HG02943 (cell line): ENCODE measurements at regions not wholly inside any gene's neighbourhood (a gene's known extent, or its start where the extent isn't known, plus 50 kb on each side); places are given as distances from the start of the nearest gene placed in this dataset.

Source experiments
- ATAC-seq: cut with Tn5 transposase; IDR thresholded peaks from one replicate; pipeline ENCODE4 v1.9.1; 2021; ENCODE audit warnings: mild to moderate bottlenecking, low read depth, moderate library complexity; ENCODE audit not compliant: unreplicated experiment

- no peak for ATAC-seq
Measured at GRCh38 chr2:176466918-176467452, 197.7 kb downstream of the MTX2 start.

- ATAC-seq: no peak
Measured at GRCh38 chr2:176467595-176467994, 198.4 kb downstream of the MTX2 start.

- ATAC-seq: no peak
Measured at GRCh38 chr2:176468457-176469113, 199.3 kb downstream of the MTX2 start.

GRCh38 chr2:176470713-176471112 lies 201.5 kb downstream of the MTX2 start:
- no peak for ATAC-seq

GRCh38 chr2:176471949-176472348 lies 202.7 kb downstream of the MTX2 start:
- no peak for ATAC-seq

GRCh38 chr2:176473177-176473576 lies 203.9 kb downstream of the MTX2 start:
- no peak for ATAC-seq

GRCh38 chr2:176473851-176474250 lies 204.6 kb downstream of the MTX2 start:
- ATAC-seq: no peak

GRCh38 chr2:176477336-176477735 lies 208.1 kb downstream of the MTX2 start:
- ATAC-seq: no peak

GRCh38 chr2:176479961-176480360 lies 210.7 kb downstream of the MTX2 start:
- ATAC-seq: no peak

- ATAC-seq: no peak
Measured at GRCh38 chr2:176482107-176482506, 212.9 kb downstream of the MTX2 start.

- no peak for ATAC-seq
Measured at GRCh38 chr2:176483476-176483875, 214.2 kb downstream of the MTX2 start.

- ATAC-seq: no peak
Measured at GRCh38 chr2:176483901-176484568, 214.8 kb downstream of the MTX2 start.

GRCh38 chr2:176484838-176485237 lies 215.6 kb downstream of the MTX2 start:
- no peak for ATAC-seq

GRCh38 chr2:176488431-176488830 lies 219.2 kb downstream of the MTX2 start:
- no peak for ATAC-seq

- ATAC-seq: no peak
Measured at GRCh38 chr2:176490061-176490861, 221.0 kb downstream of the MTX2 start.

- peak; percentile 78 for ATAC-seq
Measured at GRCh38 chr2:176491172-176491904, 222.1 kb downstream of the MTX2 start.

GRCh38 chr2:176492583-176492982 lies 223.3 kb downstream of the MTX2 start:
- ATAC-seq: no peak

- ATAC-seq: no peak
Measured at GRCh38 chr2:176493226-176493825, 224.1 kb downstream of the MTX2 start.

GRCh38 chr2:176493909-176494308 lies 224.7 kb downstream of the MTX2 start:
- no peak for ATAC-seq

- no peak for ATAC-seq
Measured at GRCh38 chr2:176494949-176495353, 225.7 kb downstream of the MTX2 start.
